ENCODE measurements at regions not wholly inside any gene's neighbourhood (a gene's known extent, or its start where the extent isn't known, plus 50 kb on each side); places are given as distances from the start of the nearest gene placed in this dataset.

DNA sequence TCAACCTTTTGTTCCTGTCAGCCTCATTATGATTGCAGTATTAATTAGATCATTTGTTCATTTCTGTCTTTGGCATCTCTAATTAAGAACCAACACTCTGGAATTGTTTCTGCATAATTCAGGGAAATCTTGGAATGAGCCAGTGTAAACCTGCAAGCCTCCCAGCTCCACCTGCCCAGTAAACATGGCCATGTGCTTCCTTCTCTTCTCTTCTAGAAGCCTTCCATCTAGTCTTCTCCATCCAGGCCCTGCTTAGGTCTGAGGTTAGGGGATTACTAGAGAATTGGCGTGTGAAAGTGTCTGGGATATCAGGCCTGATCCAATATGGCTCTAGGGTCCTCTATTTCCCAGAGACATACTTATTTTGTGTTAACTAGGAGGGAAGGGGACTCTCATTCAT lies 528.0 kb downstream of the AACS start:
- TF ChIP-seq ZNF384 (IDR thresholded peaks at IDR 0.05; ENCODE audit: borderline replicate concordance, low read depth, low read length) = no peak
- no peak for TF ChIP-seq BCL3 (IDR thresholded peaks at IDR 0.05; ENCODE audit: borderline replicate concordance, insufficient read depth, low read depth, low read length, poor library complexity, severe bottlenecking)
- no peak for TF ChIP-seq POLR2A (IDR thresholded peaks at IDR 0.05; ENCODE audit: low read depth, low read length)
- TF ChIP-seq RFX5 (IDR thresholded peaks at IDR 0.05; ENCODE audit: low read depth, low read length) = no peak
- no peak for TF ChIP-seq SIN3A (IDR thresholded peaks at IDR 0.05; ENCODE audit: low read depth, low read length)
- no peak for TF ChIP-seq ZNF217 (IDR thresholded peaks at IDR 0.05)
- no peak for TF ChIP-seq CBX5 (IDR thresholded peaks at IDR 0.05; ENCODE audit: low read depth)
- TF ChIP-seq HDGF (IDR thresholded peaks at IDR 0.05) = no peak
- no peak for TF ChIP-seq SRF (IDR thresholded peaks at IDR 0.05; ENCODE audit: low read depth in 2 of 2, low read length in 2 of 2)
- SMC1A ChIA-PET (ENCODE audit: uncharacterized antibody, unreplicated experiment) = no interaction called here
- Histone ChIP-seq H3K4me1 (ENCODE audit: control insufficient read depth, insufficient read depth, low read length) (no peaks in the 10 kb centered on the region), H3K9ac (ENCODE audit: control insufficient read depth, insufficient read depth, low read length) (no peak overlapping the region), H3K27me3 (replicated peaks in 1 of 2; ENCODE audit: control insufficient read depth in 2 of 2, insufficient read depth in 2 of 2, low read length in 1 of 2) (no peaks in the 10 kb centered on the region), H3K79me2 (ENCODE audit: control insufficient read depth, insufficient read depth, low read length) (no peaks in the 10 kb centered on the region), H2AFZ (ENCODE audit: control insufficient read depth, low read depth, low read length) (no peak overlapping the region), H3K36me3 (ENCODE audit: control insufficient read depth in 2 of 2, insufficient read depth in 2 of 2, low read length in 1 of 2) (no peaks in the 10 kb centered on the region), H3K27ac (ENCODE audit: control insufficient read depth, insufficient read depth) (no peak overlapping the region), H3K9me3 (replicated peaks; ENCODE audit: control insufficient read depth, insufficient read depth, low read length) (no peaks in the 10 kb centered on the region), H3K4me3 (no peak overlapping the region), H3K4me2 (ENCODE audit: control insufficient read depth, insufficient read depth) (no peak overlapping the region), H4K20me1 (ENCODE audit: control insufficient read depth, insufficient read depth) (no peaks in the 10 kb centered on the region)
- no peak for ATAC-seq
- in situ Hi-C loops (cut with MboI) = no loop called here
- no peak for FAIRE-seq
- RAD21 ChIA-PET (ENCODE audit: unreplicated experiment) = no interaction called here
- CTCF ChIA-PET = interaction anchor here (0.6 kb wide), 1 partner anchor 463 kb away, joined by 3 read pairs; no protein-coding TSS in a partner anchor
- WGBS (ENCODE audit: insufficient coverage, insufficient replicate concordance, low lambda C conversion rate, missing lambda C conversion rate) = 0% methylated on average over 1 of the region's 1 CpG
- BruUV-seq (replicated peaks) = no TSS peak
- no peak for DNase-seq (ENCODE audit: low read depth, low spot score)
- intact Hi-C loops (cut with micrococcal nuclease; ENCODE audit: unreplicated experiment) = no loop called here
- POLR2A ChIA-PET = no interaction called here
